Breast epithelium (tissue), 4 donors: ENCODE measurements at regions not wholly inside any gene's neighbourhood (a gene's known extent, or its start where the extent isn't known, plus 50 kb on each side); places are given as distances from the start of the nearest gene placed in this dataset.

ENCODE experiments used
- DNase-seq, 2 donors: peaks; one replicate each; pipeline ENCODE4 v3.0.0-alpha.2; 2019; ENCODE audit warnings: low spot score in 2 of 2
- H3K27ac ChIP-seq, 2 donors: fragments of 200-600 bp; sonication (generic) in 1 of 2; one replicate each; pipeline ENCODE4 v1.5.1; 2016 to 2019; ENCODE audit warnings: mild to moderate bottlenecking in 1 of 2
- H3K27me3 ChIP-seq, 2 donors: fragments of 200-600 bp; sonication (generic) in 1 of 2; one replicate each; pipeline versions ENCODE4 v1.5.1 to v1.6.0; 2017 to 2019; ENCODE audit warnings: control low read depth in 1 of 2, mild to moderate bottlenecking in 1 of 2
- H3K36me3 ChIP-seq: fragments of 200-600 bp; one replicate; pipeline ENCODE4 v1.5.1; 2019
- H3K4me1 ChIP-seq, 2 donors: fragments of 200-600 bp; sonication (generic); one replicate each; pipeline ENCODE4 v1.5.1; 2016 to 2019; ENCODE audit warnings: control low read depth in 1 of 2
- H3K4me3 ChIP-seq, 3 donors: fragments of 200-600 bp; sonication (generic); 1 replicate in 2 of 3; 2 replicates in 1 of 3; pipeline ENCODE4 v1.5.1; 2016 to 2019; ENCODE audit warnings: mild to moderate bottlenecking in 3 of 3, moderate library complexity in 2 of 3
- H3K9me3 ChIP-seq, 2 donors: fragments of 200-600 bp; sonication (generic) in 1 of 2; one replicate each; pipeline ENCODE4 v1.5.1; 2016 to 2019; ENCODE audit warnings: control low read depth in 1 of 2
- CTCF ChIP-seq, 3 donors: fragments of 450-650 bp; IDR thresholded peaks; one replicate each; pipeline ENCODE4 v1.5.1; 2016 to 2017; ENCODE audit warnings: antibody characterized with exemption in 3 of 3, mild to moderate bottlenecking in 3 of 3, moderate library complexity in 3 of 3
- POLR2A ChIP-seq: fragments of 450-650 bp; IDR thresholded peaks from one replicate; pipeline ENCODE4 v1.6.1; 2016; ENCODE audit warnings: antibody characterized with exemption, mild to moderate bottlenecking, moderate library complexity
- POLR2AphosphoS5 ChIP-seq, 3 donors: sonication (generic); formaldehyde crosslinking; IDR thresholded peaks; one replicate each; pipeline ENCODE4 v1.6.1; 2017; ENCODE audit warnings: antibody characterized with exemption in 3 of 3
- intact Hi-C: fragments of 100-400 bp; cut with DNase I; formaldehyde crosslinking; loops from one replicate; pipeline ENCODE4 v1.15.1; 2023; ENCODE audit warnings: low total_unique reads

GRCh38 chr1:208430220-208430619 lies 186.0 kb upstream of the PLXNA2 start:
- TF ChIP-seq POLR2A, result no peak
- no peak for TF ChIP-seq CTCF (IDR thresholded peaks at IDR 0.05)
- no peak for TF ChIP-seq POLR2AphosphoS5 (IDR thresholded peaks at IDR 0.05)
- no peaks in the 10 kb centered on the region for H3K27me3 ChIP-seq
- no peak for DNase-seq
- intact Hi-C loops, result loop anchor here (5.0 kb wide), 1 partner anchor 112 kb away; no protein-coding TSS in a partner anchor
- H3K27ac ChIP-seq, result no peak overlapping the region
- H3K4me3 ChIP-seq, result no peak overlapping the region
- no peaks in the 10 kb centered on the region for H3K4me1 ChIP-seq
- H3K9me3 ChIP-seq, result no peaks in the 10 kb centered on the region
- no peaks in the 10 kb centered on the region for H3K36me3 ChIP-seq

- Histone ChIP-seq H3K36me3 (no peaks in the 10 kb centered on the region), H3K4me3 (no peak overlapping the region), H3K9me3 (no peaks in the 10 kb centered on the region), H3K27me3 (no peaks in the 10 kb centered on the region), H3K4me1 (no peaks in the 10 kb centered on the region), H3K27ac (no peak overlapping the region)
- TF ChIP-seq POLR2A (no peak), CTCF (IDR thresholded peaks at IDR 0.05) (no peak), POLR2AphosphoS5 (IDR thresholded peaks at IDR 0.05) (no peak)
- no peak for DNase-seq
- intact Hi-C loops, result loop anchor here (5.0 kb wide), 1 partner anchor 111 kb away; no protein-coding TSS in a partner anchor
These were observed 187.5 kb upstream of the PLXNA2 start for GRCh38 chr1:208431721-208432120.

- no peak for TF ChIP-seq POLR2AphosphoS5 (IDR thresholded peaks at IDR 0.05)
- no peak for TF ChIP-seq POLR2A
- TF ChIP-seq CTCF (IDR thresholded peaks at IDR 0.05), result no peak
- no peak for DNase-seq
- Histone ChIP-seq H3K9me3 (no peaks in the 10 kb centered on the region), H3K4me1 (no peaks in the 10 kb centered on the region), H3K27ac (no peak overlapping the region), H3K36me3 (no peaks in the 10 kb centered on the region), H3K27me3 (no peaks in the 10 kb centered on the region), H3K4me3 (no peak overlapping the region)
- intact Hi-C loops, result loop anchor here (5.0 kb wide), 1 partner anchor 110 kb away; no protein-coding TSS in a partner anchor
These were observed 188.2 kb upstream of the PLXNA2 start for GRCh38 chr1:208432346-208432745.

DNA sequence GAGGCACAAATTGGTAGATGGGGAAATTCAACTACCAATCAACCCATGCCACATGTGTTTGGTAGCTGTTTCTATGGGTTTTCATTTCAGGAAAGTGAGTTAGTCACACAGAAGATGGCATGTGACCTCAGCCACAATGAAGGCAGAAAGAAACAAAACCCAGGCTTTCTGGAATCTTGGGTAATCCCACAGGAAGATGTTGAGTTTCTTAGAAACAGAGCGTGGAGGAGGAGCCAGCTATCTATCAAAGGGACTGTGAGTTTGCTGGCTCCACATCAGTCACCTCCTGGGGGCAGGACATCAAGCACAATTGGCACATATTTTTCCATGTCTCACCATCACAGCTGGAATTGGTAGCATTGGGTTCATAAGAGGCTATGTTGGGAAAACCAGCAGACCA lies 188.9 kb upstream of the PLXNA2 start:
- H3K9me3 ChIP-seq, result no peaks in the 10 kb centered on the region
- no peaks in the 10 kb centered on the region for H3K36me3 ChIP-seq
- H3K27ac ChIP-seq, result no peak overlapping the region
- TF ChIP-seq CTCF (IDR thresholded peaks at IDR 0.05) (no peak), POLR2A (no peak), POLR2AphosphoS5 (IDR thresholded peaks at IDR 0.05) (no peak)
- no peaks in the 10 kb centered on the region for H3K27me3 ChIP-seq
- intact Hi-C loops, result loop anchor here (5.0 kb wide), 1 partner anchor 109 kb away; no protein-coding TSS in a partner anchor
- no peaks in the 10 kb centered on the region for H3K4me1 ChIP-seq
- no peak overlapping the region for H3K4me3 ChIP-seq
- DNase-seq, result no peak

GRCh38 chr1:208433971-208434370 lies 189.8 kb upstream of the PLXNA2 start:
- DNase-seq, result no peak
- Histone ChIP-seq H3K4me1 (no peaks in the 10 kb centered on the region), H3K27me3 (no peaks in the 10 kb centered on the region), H3K27ac (no peak overlapping the region), H3K9me3 (no peaks in the 10 kb centered on the region), H3K4me3 (no peak overlapping the region), H3K36me3 (no peaks in the 10 kb centered on the region)
- TF ChIP-seq CTCF (IDR thresholded peaks at IDR 0.05) (no peak), POLR2AphosphoS5 (IDR thresholded peaks at IDR 0.05) (no peak), POLR2A (no peak)
- intact Hi-C loops, result loop anchor here (5.0 kb wide), 1 partner anchor 108 kb away; no protein-coding TSS in a partner anchor
